RPMI7951 (cell line): ENCODE measurements at regions not wholly inside any gene's neighbourhood (a gene's known extent, or its start where the extent isn't known, plus 50 kb on each side); places are given as distances from the start of the nearest gene placed in this dataset.

Source experiments
- DNase-seq: peaks from one replicate; pipeline ENCODE4 v3.0.0-alpha.2; 2012; ENCODE audit warnings: low read depth

DNA sequence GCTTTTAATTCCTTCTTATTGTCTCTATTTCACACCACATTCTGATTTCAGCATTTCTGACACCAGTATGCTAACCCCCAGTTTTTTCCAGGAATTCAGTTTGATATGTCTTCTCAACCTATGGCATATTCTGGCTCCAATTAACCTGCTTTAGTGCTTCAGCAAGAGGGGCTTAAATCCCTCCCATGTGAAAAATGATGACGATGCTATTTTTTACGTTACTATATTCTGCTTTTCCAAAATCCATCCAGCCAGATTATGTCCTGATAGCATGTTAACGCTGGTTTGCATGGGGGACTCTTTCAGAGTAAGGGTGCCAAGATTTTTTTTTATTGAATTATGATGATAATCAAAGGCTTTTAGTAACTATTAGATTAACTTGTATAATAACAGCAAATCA is 163.3 kb upstream of the ADAMTS5 start:
- no peak for DNase-seq

DNA sequence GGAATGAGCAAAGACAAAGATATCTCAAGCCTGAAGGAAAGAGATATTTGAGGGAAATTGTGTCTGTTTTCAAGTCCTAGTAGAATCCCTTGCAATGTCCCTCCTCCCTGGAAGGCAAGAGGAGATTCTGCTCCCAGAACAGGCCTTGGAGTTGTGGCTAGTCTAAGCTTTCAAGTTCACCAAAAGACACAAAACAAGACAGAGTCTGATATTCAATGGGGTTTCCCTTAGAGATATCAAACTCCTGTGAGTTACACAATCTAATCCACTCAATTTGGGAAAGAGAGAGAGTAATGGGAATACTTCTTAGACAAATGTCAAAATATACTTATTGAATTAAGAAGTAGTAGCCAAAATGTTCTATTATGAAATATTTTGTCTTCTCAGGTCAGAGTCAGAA is 162.8 kb upstream of the ADAMTS5 start:
- no peak for DNase-seq

DNA sequence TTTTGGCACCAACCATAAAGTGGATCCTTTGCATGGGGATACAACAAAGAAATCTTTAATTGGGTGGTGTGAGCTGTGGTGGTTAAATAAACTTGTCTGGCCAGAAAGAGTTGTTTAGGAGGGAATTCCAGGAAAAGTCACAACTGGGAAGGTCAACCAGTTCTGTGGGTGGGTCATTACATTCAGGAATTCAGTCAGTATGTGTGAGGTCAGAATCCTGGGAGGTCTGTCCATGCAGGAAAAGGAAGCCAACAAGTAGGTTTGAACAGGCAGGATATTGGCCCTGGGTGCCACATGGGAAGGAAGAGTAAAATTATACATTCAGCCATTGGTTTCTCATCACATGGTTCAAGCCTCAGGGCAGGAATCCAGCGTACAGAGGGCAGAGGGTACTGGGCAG is 162.3 kb upstream of the ADAMTS5 start:
- no peak for DNase-seq

GRCh38 chr21:27126140-27126539 is 159.3 kb upstream of the ADAMTS5 start:
- DNase-seq: no peak

GRCh38 chr21:27122686-27123085 is 155.8 kb upstream of the ADAMTS5 start:
- DNase-seq: no peak

GRCh38 chr21:27114111-27114510 is 147.2 kb upstream of the ADAMTS5 start:
- DNase-seq: no peak

DNA sequence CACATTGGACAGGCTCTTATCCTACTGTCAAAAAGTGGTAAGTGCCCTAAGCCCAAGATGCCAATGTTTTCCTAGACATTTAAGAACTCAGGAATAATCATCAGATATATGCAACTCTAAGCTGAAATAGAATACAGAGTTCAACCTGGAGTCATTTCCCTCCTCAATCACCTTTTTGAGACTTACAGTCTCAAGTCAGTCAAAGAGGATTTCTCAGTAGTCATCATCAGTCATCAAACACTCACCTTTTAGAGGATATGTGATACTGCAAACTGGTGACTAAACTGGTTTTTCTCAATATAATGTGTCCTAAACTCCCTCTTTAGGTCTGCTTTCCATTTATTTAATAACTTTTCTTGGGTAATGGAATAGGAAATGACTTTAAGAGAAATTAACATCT is 145.3 kb upstream of the ADAMTS5 start:
- DNase-seq: no peak

- DNase-seq: no peak
Observed at GRCh38 chr21:27110956-27111355, 144.1 kb upstream of the ADAMTS5 start.

DNA sequence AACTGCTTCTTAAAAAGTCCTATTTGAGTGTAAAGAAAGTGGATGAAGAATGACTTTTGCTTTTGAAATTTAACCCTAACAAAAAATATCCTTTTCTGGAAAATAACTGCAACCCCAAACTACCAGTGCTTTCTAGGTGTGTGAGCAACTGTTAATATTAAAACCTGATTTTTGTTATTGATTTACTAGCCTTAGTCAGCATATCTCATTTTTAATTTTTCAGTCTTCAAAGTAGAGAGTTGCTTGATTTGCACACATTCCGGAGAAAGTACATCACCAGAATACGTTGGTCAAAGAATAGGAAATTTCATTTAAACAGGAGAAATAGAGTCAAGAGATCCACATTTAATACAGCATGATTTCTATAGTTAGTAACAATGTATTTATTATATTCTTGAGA is 141.8 kb upstream of the ADAMTS5 start:
- no peak for DNase-seq

- DNase-seq: no peak
Observed at GRCh38 chr21:27108228-27108627, 141.3 kb upstream of the ADAMTS5 start.

DNA sequence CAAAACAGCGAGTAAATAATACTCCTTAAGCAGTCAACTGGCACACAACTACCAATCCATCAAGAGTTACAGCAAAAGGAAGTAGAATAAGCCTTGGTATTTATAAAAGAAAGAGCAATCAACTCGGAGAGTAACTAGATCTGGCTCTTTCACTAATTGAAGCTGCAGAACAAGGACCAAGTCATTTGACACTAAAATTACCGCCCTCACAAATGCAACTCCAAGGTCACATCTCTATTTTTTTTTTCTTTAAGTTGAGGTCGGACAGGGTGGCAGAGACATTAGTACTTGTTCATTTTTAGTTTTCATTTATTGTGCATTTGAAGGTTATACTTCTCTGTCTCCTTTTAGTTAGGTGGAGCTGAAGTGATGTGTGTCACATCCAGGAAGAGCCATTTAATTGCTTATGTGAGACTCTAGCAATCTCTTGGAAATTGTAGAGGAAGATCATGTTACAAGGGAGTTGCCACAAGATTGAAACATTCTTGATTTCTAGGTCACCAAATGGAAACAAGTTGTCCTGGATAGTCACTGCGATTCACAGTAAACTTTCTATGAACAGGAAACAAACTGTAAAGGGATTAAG is 138.1 kb upstream of the ADAMTS5 start:
- no peak for DNase-seq

- DNase-seq: no peak
Observed at GRCh38 chr21:27103768-27104167, 136.9 kb upstream of the ADAMTS5 start.

- no peak for DNase-seq
Observed at GRCh38 chr21:27101523-27101922, 134.6 kb upstream of the ADAMTS5 start.

- no peak for DNase-seq
Observed at GRCh38 chr21:27094184-27094948, 127.5 kb upstream of the ADAMTS5 start.

- no peak for DNase-seq
Observed at GRCh38 chr21:27086630-27087029, 119.7 kb upstream of the ADAMTS5 start.

- DNase-seq: no peak
Observed at GRCh38 chr21:27086186-27086585, 119.3 kb upstream of the ADAMTS5 start.

- no peak for DNase-seq
Observed at GRCh38 chr21:27085387-27085786, 118.5 kb upstream of the ADAMTS5 start.

- no peak for DNase-seq
Observed at GRCh38 chr21:27083144-27083543, 116.3 kb upstream of the ADAMTS5 start.

DNA sequence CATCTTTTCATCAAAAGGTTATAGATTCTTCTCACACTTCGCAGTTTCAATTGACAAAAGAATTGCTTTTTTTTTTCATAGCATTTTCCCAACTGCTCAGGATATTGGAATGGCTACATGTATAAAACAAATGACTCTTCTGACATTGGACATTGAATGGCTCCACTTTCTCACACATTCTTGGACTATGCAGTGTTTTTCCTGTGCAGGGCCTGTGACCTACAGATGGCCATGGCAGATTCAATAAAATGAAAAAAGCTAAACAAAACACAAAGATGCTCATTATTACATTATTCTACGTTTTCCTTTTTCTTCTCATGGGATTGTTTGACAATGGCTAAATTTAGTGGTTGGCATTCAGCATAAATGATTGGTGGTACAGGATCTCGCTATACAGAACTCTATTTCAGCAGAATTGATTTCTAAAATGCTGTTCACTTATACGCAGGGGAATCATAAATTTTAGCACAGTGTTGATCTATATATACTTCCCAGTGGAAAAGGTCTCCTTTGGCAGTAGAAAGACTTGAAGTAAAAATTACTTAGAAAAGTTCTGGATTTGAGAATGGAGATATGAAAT is 115.6 kb upstream of the ADAMTS5 start:
- DNase-seq: no peak

DNA sequence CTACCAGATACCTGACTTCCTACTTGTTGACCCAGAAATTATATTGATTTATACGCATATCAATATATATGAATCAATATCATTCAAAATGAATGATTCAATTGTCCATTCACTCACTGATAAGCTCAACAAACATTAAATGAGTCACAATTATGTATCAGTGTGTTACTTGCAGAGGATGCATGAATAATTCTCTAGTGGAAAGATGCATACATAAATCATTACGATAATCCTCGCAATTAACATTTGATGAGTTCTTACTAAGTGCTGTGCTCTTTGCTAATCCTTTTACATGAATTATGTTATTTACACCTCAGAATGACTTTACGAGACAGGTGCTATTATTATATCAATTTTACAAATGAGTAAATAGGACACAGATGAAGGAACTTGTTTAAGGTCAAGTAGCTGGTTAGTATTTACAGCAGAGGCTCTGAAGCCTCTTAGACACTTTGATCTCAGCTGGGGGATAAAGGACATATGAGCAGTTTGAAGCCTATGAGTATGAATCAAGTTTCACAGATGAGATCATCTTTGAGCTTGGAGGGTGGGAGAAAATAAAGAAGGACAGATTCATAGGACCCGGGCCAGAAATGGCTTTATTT is 112.8 kb upstream of the ADAMTS5 start:
- DNase-seq: no peak

DNA sequence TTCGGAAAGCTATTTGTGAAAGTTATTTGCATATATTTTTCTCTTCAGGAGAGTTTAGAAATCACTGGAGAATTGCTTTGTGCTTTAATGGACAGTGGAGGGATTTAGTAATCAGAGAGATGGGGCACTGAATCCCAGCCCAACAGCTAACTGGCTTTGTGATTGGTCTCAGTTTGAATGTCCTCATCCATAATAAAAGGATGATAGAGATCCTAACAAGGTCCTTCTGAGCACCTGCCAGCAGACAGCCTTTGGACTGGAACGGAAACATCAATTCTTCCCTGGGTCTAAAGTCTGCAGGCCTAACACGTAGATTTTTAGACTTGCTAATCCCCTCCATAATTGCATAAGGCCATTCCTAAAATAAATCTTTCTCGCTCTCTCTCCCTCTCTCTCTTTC is 112.0 kb upstream of the ADAMTS5 start:
- no peak for DNase-seq

DNA sequence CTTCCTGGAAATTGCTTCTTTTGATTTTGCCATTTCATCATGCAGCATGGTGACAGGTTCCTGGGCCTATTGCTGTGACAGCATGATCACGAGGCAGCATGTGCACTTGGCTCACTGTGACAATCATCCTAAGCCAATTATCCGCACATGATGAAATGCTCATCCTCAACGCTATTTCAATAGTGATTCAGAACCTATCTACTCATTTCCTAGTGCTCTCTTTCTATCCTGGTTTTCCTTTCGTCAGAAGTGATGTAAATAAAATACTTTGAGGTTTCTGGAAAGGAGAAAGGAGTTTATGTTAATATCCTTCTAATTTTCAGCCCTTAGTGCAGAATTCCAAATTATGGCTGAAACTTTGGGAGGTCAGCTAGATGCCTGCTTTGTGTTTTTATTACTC is 110.6 kb upstream of the ADAMTS5 start:
- no peak for DNase-seq

GRCh38 chr21:27076025-27076424 is 109.1 kb upstream of the ADAMTS5 start:
- DNase-seq: no peak
